ENCODE measurements at regions not wholly inside any gene's neighbourhood (a gene's known extent, or its start where the extent isn't known, plus 50 kb on each side); places are given as distances from the start of the nearest gene placed in this dataset.

- H3K4me1 Mint-ChIP-seq = peaks cover 58% of the 10 kb centered on the region
- no peaks in the 10 kb centered on the region for H3K9me3 Mint-ChIP-seq
- TF ChIP-seq ESRRA (CRISPR knock-in tag; IDR thresholded peaks at IDR 0.05; ENCODE audit: borderline replicate concordance) (no peak), TCF7 (CRISPR knock-in tag; IDR thresholded peaks at IDR 0.05; ENCODE audit: low read depth) (no peak), ZNF121 (CRISPR knock-in tag; IDR thresholded peaks at IDR 0.05) (no peak), TEAD1 (CRISPR knock-in tag; IDR thresholded peaks at IDR 0.05) (no peak), ETV6 (CRISPR knock-in tag; IDR thresholded peaks at IDR 0.05) (no peak), ZNF532 (CRISPR knock-in tag; IDR thresholded peaks at IDR 0.05; ENCODE audit: borderline replicate concordance) (no peak), ZNF281 (CRISPR knock-in tag; IDR thresholded peaks at IDR 0.05) (no peak), FOXK1 (CRISPR knock-in tag; IDR thresholded peaks at IDR 0.05) (no peak), HMGA2 (CRISPR knock-in tag; IDR thresholded peaks at IDR 0.05) (no peak), ZNF396 (CRISPR knock-in tag; IDR thresholded peaks at IDR 0.05; ENCODE audit: borderline replicate concordance) (no peak), FOXP4 (CRISPR knock-in tag; IDR thresholded peaks at IDR 0.05) (no peak), JUN (CRISPR knock-in tag; IDR thresholded peaks at IDR 0.05) (no peak)
- TF ChIP-seq, protein P1, sequence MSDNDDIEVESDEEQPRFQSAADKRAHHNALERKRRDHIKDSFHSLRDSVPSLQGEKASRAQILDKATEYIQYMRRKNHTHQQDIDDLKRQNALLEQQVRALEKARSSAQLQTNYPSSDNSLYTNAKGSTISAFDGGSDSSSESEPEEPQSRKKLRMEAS (CRISPR knock-in tag; IDR thresholded peaks at IDR 0.05) = no peak
- TF ChIP-seq, protein P2, sequence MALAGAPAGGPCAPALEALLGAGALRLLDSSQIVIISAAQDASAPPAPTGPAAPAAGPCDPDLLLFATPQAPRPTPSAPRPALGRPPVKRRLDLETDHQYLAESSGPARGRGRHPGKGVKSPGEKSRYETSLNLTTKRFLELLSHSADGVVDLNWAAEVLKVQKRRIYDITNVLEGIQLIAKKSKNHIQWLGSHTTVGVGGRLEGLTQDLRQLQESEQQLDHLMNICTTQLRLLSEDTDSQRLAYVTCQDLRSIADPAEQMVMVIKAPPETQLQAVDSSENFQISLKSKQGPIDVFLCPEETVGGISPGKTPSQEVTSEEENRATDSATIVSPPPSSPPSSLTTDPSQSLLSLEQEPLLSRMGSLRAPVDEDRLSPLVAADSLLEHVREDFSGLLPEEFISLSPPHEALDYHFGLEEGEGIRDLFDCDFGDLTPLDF (CRISPR knock-in tag; IDR thresholded peaks at IDR 0.05) = no peak
- TF ChIP-seq, protein P3, sequence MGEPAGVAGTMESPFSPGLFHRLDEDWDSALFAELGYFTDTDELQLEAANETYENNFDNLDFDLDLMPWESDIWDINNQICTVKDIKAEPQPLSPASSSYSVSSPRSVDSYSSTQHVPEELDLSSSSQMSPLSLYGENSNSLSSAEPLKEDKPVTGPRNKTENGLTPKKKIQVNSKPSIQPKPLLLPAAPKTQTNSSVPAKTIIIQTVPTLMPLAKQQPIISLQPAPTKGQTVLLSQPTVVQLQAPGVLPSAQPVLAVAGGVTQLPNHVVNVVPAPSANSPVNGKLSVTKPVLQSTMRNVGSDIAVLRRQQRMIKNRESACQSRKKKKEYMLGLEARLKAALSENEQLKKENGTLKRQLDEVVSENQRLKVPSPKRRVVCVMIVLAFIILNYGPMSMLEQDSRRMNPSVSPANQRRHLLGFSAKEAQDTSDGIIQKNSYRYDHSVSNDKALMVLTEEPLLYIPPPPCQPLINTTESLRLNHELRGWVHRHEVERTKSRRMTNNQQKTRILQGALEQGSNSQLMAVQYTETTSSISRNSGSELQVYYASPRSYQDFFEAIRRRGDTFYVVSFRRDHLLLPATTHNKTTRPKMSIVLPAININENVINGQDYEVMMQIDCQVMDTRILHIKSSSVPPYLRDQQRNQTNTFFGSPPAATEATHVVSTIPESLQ (CRISPR knock-in tag; IDR thresholded peaks at IDR 0.05) = no peak
- TF ChIP-seq, protein P4, sequence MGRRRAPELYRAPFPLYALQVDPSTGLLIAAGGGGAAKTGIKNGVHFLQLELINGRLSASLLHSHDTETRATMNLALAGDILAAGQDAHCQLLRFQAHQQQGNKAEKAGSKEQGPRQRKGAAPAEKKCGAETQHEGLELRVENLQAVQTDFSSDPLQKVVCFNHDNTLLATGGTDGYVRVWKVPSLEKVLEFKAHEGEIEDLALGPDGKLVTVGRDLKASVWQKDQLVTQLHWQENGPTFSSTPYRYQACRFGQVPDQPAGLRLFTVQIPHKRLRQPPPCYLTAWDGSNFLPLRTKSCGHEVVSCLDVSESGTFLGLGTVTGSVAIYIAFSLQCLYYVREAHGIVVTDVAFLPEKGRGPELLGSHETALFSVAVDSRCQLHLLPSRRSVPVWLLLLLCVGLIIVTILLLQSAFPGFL (CRISPR knock-in tag; IDR thresholded peaks at IDR 0.05; ENCODE audit: borderline replicate concordance) = no peak
- POLR2A ChIA-PET = no interaction called here
- no peaks in the 10 kb centered on the region for H3K36me3 Mint-ChIP-seq
- no peak overlapping the region for H3K4me3 Mint-ChIP-seq
- ATAC-seq (peak; percentile 9), DNase-seq (ENCODE audit: low spot score) (no peak)
- CTCF ChIA-PET = no interaction called here
- H3K27me3 Mint-ChIP-seq (ENCODE audit: low read depth) = peaks cover 50% of the 10 kb centered on the region
- no peak overlapping the region for H3K27ac Mint-ChIP-seq
These were observed 583.4 kb downstream of the VRK1 start for GRCh38 chr14:97380539-97380941.

All from WTC11 (cell line).